Loucy (cell line): ENCODE measurements at regions not wholly inside any gene's neighbourhood (a gene's known extent, or its start where the extent isn't known, plus 50 kb on each side); places are given as distances from the start of the nearest gene placed in this dataset.
"Not testable (repeated sequence)": the region's sequence is repeated elsewhere in the genome, so short reads cannot be mapped to it uniquely, and the experiment has no call there.

Source experiments
- H2AFZ ChIP-seq: fragments of 200-600 bp; sonication (generic); 2 replicates; pipeline ENCODE4 v1.6.0; 2016; ENCODE audit warnings: antibody characterized with exemption, mild to moderate bottlenecking, low read length, moderate library complexity
- H3F3A ChIP-seq: fragments of 200-600 bp; 2 replicates; pipeline ENCODE4 v1.6.0; 2016; ENCODE audit warnings: antibody characterized with exemption, low read depth, mild to moderate bottlenecking
- H3K27me3 ChIP-seq: fragments of 200-600 bp; sonication (generic); 2 replicates; pipeline ENCODE4 v1.6.1; 2014; ENCODE audit warnings: low read length, mild to moderate bottlenecking; ENCODE audit not compliant: insufficient read depth, poor library complexity, severe bottlenecking
- H3K36me3 ChIP-seq: fragments of 200-600 bp; sonication (generic); 2 replicates; pipeline ENCODE4 v1.6.1; 2016; ENCODE audit warnings: low read length; ENCODE audit not compliant: insufficient read depth
- H3K4me1 ChIP-seq: fragments of 200-600 bp; sonication (generic); 2 replicates; pipeline ENCODE4 v1.5.1; 2014; ENCODE audit warnings: low read length, mild to moderate bottlenecking; ENCODE audit not compliant: insufficient read depth, poor library complexity, severe bottlenecking
- H3K4me2 ChIP-seq: fragments of 200-600 bp; sonication (generic); 2 replicates; pipeline ENCODE4 v1.6.0; 2014; ENCODE audit warnings: antibody characterized with exemption, low read length, low read depth, mild to moderate bottlenecking; ENCODE audit not compliant: poor library complexity, severe bottlenecking
- H3K4me3 ChIP-seq: fragments of 200-600 bp; sonication (generic); 2 replicates; pipeline ENCODE4 v1.5.1; 2014; ENCODE audit warnings: low read length, mild to moderate bottlenecking, mixed read lengths; ENCODE audit not compliant: poor library complexity, severe bottlenecking
- H3K79me2 ChIP-seq: fragments of 200-600 bp; sonication (generic); 2 replicates; pipeline ENCODE4 v1.6.1; 2014; ENCODE audit warnings: low read length; ENCODE audit not compliant: insufficient read depth
- H3K9ac ChIP-seq: fragments of 200-600 bp; sonication (generic); 2 replicates; pipeline ENCODE4 v1.6.0; 2014; ENCODE audit warnings: mild to moderate bottlenecking, low read depth, low read length, moderate library complexity; ENCODE audit not compliant: poor library complexity, severe bottlenecking
- H3K9me2 ChIP-seq: fragments of 200-600 bp; sonication (generic); replicated peaks from 2 replicates; pipeline ENCODE4 v1.6.1; 2016; ENCODE audit warnings: low read depth, low read length, mixed read lengths
- H3K9me3 ChIP-seq: fragments of 200-600 bp; sonication (generic); 2 replicates; pipeline ENCODE4 v1.6.1; 2014; ENCODE audit warnings: mild to moderate bottlenecking, antibody characterized with exemption, low read length, low read depth; ENCODE audit not compliant: insufficient read depth
- H4K20me1 ChIP-seq: fragments of 200-600 bp; sonication (generic); 2 replicates; pipeline ENCODE4 v1.6.0; 2014; ENCODE audit warnings: antibody characterized with exemption, low read length, mild to moderate bottlenecking; ENCODE audit not compliant: insufficient read depth, poor library complexity, severe bottlenecking
- EZH2phosphoT487 ChIP-seq: fragments of 200-600 bp; IDR thresholded peaks from 2 replicates; pipeline ENCODE4 v1.6.1; 2018; ENCODE audit warnings: antibody characterized with exemption, mild to moderate bottlenecking, moderate library complexity, borderline replicate concordance
- TF ChIP-seq, protein P1 (sequence below): fragments of 200-600 bp; sonication (generic); conservative IDR thresholded peaks from 2 replicates; pipeline ENCODE4 v1.5.1; 2014; ENCODE audit warnings: mild to moderate bottlenecking, antibody characterized with exemption, low read length

- H3K4me2 ChIP-seq = no peak overlapping the region
- H3F3A ChIP-seq = no peaks in the 10 kb centered on the region
- H3K9me3 ChIP-seq = no peaks in the 10 kb centered on the region
- H3K4me3 ChIP-seq = no peak overlapping the region
- H4K20me1 ChIP-seq = no peaks in the 10 kb centered on the region
- no peaks in the 10 kb centered on the region for H3K36me3 ChIP-seq
- no peaks in the 10 kb centered on the region for H3K4me1 ChIP-seq
- no peak overlapping the region for H2AFZ ChIP-seq
- TF ChIP-seq, protein P1, sequence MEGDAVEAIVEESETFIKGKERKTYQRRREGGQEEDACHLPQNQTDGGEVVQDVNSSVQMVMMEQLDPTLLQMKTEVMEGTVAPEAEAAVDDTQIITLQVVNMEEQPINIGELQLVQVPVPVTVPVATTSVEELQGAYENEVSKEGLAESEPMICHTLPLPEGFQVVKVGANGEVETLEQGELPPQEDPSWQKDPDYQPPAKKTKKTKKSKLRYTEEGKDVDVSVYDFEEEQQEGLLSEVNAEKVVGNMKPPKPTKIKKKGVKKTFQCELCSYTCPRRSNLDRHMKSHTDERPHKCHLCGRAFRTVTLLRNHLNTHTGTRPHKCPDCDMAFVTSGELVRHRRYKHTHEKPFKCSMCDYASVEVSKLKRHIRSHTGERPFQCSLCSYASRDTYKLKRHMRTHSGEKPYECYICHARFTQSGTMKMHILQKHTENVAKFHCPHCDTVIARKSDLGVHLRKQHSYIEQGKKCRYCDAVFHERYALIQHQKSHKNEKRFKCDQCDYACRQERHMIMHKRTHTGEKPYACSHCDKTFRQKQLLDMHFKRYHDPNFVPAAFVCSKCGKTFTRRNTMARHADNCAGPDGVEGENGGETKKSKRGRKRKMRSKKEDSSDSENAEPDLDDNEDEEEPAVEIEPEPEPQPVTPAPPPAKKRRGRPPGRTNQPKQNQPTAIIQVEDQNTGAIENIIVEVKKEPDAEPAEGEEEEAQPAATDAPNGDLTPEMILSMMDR = no peak
- TF ChIP-seq EZH2phosphoT487 = no peak
- no peaks in the 10 kb centered on the region for H3K27me3 ChIP-seq
- H3K9me2 ChIP-seq = no peaks in the 10 kb centered on the region
- no peak overlapping the region for H3K9ac ChIP-seq
- H3K79me2 ChIP-seq = no peaks in the 10 kb centered on the region
Observed at GRCh38 chr3:166986000-166986399, 394.1 kb downstream of the ZBBX start.

DNA sequence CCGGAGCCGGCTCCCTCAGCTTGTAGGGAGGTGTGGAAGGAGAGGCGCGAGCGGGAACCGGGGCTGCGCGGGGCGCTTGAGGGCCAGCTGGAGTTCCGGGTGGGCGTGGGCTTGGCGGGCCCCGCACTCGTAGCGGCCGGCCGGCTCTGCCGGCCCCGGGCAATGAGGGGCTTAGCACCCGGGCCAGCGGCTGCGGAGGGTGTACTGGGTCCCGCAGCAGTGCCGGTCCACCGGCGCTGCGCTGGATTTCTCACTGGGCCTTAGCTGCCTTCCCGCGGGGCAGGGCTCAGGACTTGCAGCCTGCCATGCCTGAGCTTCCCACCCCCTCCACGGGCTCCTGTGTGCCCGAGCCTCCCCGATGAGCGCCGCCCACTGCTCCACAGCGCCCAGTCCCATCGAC is 404.3 kb downstream of the ZBBX start:
- H3K79me2 ChIP-seq, H3K9me3 ChIP-seq, H3K9me2 ChIP-seq, H3K36me3 ChIP-seq, H3K27me3 ChIP-seq, H2AFZ ChIP-seq, H3K4me1 ChIP-seq, H3K9ac ChIP-seq, H4K20me1 ChIP-seq, H3K4me3 ChIP-seq, H3F3A ChIP-seq, H3K4me2 ChIP-seq: not testable (repeated sequence)

- H2AFZ ChIP-seq, H3K9me3 ChIP-seq, H3K79me2 ChIP-seq, H3K4me2 ChIP-seq, H4K20me1 ChIP-seq, H3K27me3 ChIP-seq, H3K4me1 ChIP-seq, H3K36me3 ChIP-seq, H3K4me3 ChIP-seq, H3K9ac ChIP-seq, H3F3A ChIP-seq, H3K9me2 ChIP-seq: not testable (repeated sequence)
Observed at GRCh38 chr3:166967714-166968113, 412.4 kb downstream of the ZBBX start.

DNA sequence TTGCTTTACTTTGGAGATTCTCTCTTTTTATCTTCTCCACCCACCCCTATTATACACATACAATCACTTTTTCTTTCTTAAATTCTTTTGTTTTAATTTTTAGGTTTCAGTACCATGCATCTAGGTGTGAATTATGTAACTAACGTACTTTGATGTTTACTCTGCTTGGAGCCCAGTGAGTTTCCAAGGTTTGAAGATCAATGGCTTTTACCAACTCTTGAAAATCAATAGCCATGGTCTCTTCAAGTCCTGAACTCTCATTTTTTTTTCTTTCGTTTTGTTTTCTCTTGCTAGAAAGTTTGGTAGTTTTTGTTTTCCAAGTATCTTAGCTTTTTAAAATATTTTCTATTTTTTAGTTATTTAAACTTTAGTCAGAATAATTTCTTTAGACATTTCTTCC is 417.2 kb downstream of the ZBBX start:
- no peak overlapping the region for H3K4me3 ChIP-seq
- no peaks in the 10 kb centered on the region for H4K20me1 ChIP-seq
- no peak for TF ChIP-seq EZH2phosphoT487
- TF ChIP-seq, protein P1 = no peak
- H3K79me2 ChIP-seq = no peaks in the 10 kb centered on the region
- no peak overlapping the region for H3K4me2 ChIP-seq
- H3K9me3 ChIP-seq = no peaks in the 10 kb centered on the region
- no peaks in the 10 kb centered on the region for H3K36me3 ChIP-seq
- no peak overlapping the region for H2AFZ ChIP-seq
- no peak overlapping the region for H3K9ac ChIP-seq
- no peaks in the 10 kb centered on the region for H3F3A ChIP-seq
- no peaks in the 10 kb centered on the region for H3K27me3 ChIP-seq
- no peaks in the 10 kb centered on the region for H3K4me1 ChIP-seq
- no peaks in the 10 kb centered on the region for H3K9me2 ChIP-seq
